Mucosa of descending colon (tissue), 3 donors: ENCODE measurements at regions not wholly inside any gene's neighbourhood (a gene's known extent, or its start where the extent isn't known, plus 50 kb on each side); places are given as distances from the start of the nearest gene placed in this dataset.

ENCODE experiments used
- ATAC-seq: fragments of 200-7000 bp; cut with Tn5 transposase; one replicate; pipeline ENCODE4 v1.9.1; 2020; ENCODE audit warnings: mild to moderate bottlenecking, moderate library complexity
- DNase-seq, 3 donors: peaks; one replicate each; pipeline ENCODE4 v3.0.0-alpha.2; 2020
- H3K36me3 ChIP-seq: fragments of 200-600 bp; one replicate; pipeline ENCODE4 v1.8.0; 2021; ENCODE audit warnings: low read depth, mild to moderate bottlenecking
- H3K4me1 ChIP-seq: fragments of 200-600 bp; one replicate; pipeline ENCODE4 v1.8.0; 2021; ENCODE audit warnings: low read depth, mild to moderate bottlenecking
- H3K4me3 ChIP-seq: fragments of 200-600 bp; one replicate; pipeline ENCODE4 v1.8.0; 2021; ENCODE audit warnings: mild to moderate bottlenecking
- H3K9me3 ChIP-seq: fragments of 200-600 bp; one replicate; pipeline ENCODE4 v1.8.0; 2021; ENCODE audit warnings: mild to moderate bottlenecking
- CTCF ChIP-seq: fragments of 200-600 bp; IDR thresholded peaks from one replicate; pipeline ENCODE4 v1.8.0; 2022; ENCODE audit warnings: antibody characterized with exemption, mild to moderate bottlenecking
- intact Hi-C, 2 donors: fragments of 100-400 bp; cut with DNase I in 1 of 2; cut with micrococcal nuclease in 1 of 2; formaldehyde crosslinking; loops; one replicate each; pipeline versions ENCODE4 v1.11.0 to v1.11.1; 2022; cut with DNase I, micrococcal nuclease
- donor health status: DM: no; HTN: no; CAD: no; lungs with moderate emphysema.
- donor health status: DM: no; HTN: no; CAD: no.
- donor health status: DM: no; HTN: yes; CAD: no.

DNA sequence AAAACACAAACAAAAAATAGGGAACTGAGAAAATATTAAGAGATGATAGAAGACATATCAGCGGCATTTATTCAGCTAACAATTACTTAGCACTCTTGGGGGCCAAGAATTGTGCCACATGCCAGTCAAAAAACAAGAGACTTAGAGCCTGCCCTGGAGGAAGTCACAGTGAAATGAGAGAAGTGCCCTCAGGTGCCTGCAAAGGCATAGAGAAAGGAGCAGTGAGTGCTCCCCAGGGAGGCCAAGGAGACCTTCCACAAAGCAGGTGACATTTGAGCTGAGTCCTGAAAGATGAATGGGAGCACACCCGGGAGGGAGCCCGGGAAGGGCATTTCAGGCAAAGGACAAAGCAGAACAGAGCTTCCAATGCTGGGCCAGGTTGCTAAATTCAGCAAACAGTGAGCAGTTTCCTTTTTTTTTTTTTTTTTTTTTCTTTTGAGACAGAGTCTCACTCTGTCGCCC is 184.7 kb upstream of the JARID2 start:
- DNase-seq: no peak
- no peaks in the 10 kb centered on the region for H3K36me3 ChIP-seq
- H3K4me3 ChIP-seq: no peak overlapping the region
- TF ChIP-seq CTCF: no peak
- no peaks in the 10 kb centered on the region for H3K9me3 ChIP-seq
- no peak for ATAC-seq
- intact Hi-C loops: no loop called here
- no peaks in the 10 kb centered on the region for H3K4me1 ChIP-seq

- intact Hi-C loops: no loop called here
- no peak for TF ChIP-seq CTCF
- Histone ChIP-seq H3K36me3 (no peaks in the 10 kb centered on the region), H3K4me1 (no peaks in the 10 kb centered on the region), H3K4me3 (no peak overlapping the region), H3K9me3 (no peaks in the 10 kb centered on the region)
- DNase-seq (no peak), ATAC-seq (no peak)
These were observed 183.9 kb upstream of the JARID2 start for GRCh38 chr6:15061908-15062515.

DNA sequence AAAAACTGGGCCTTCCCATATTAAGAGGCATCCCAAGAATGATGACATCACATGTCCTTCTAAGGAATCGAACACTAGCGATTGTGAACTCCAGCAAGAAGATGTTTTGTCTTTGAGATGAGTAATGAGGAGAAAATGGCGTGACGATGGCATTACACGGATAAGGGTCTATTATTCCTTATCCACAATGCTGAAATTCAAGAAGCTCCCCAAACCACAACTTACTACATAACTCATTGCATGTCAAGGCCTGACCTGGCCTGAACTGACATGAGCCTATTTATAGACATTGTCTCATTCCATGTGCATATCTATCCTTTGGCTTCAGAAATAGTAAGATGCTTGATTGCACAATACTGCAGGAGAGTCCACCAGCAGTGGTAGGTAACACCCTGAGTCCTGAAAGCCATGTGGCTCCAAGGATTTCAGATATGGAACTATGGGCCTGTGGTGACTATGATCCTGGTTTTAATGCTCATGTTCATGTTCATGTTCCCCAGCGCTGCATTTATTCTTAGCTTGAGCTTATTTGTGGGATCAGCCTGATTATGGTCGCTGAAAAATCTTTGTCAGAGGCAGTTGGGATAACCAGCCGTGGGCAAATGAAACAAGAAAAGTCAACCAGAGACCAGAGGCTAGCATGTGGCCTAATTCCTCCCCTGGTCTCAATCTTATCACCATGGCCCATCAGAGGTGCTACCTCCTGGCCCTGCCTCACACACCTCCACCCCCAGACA is 183.2 kb upstream of the JARID2 start:
- TF ChIP-seq CTCF: no peak
- Histone ChIP-seq H3K9me3 (no peaks in the 10 kb centered on the region), H3K36me3 (no peaks in the 10 kb centered on the region), H3K4me3 (no peak overlapping the region), H3K4me1 (no peaks in the 10 kb centered on the region)
- intact Hi-C loops: no loop called here
- DNase-seq (no peak), ATAC-seq (no peak)

DNA sequence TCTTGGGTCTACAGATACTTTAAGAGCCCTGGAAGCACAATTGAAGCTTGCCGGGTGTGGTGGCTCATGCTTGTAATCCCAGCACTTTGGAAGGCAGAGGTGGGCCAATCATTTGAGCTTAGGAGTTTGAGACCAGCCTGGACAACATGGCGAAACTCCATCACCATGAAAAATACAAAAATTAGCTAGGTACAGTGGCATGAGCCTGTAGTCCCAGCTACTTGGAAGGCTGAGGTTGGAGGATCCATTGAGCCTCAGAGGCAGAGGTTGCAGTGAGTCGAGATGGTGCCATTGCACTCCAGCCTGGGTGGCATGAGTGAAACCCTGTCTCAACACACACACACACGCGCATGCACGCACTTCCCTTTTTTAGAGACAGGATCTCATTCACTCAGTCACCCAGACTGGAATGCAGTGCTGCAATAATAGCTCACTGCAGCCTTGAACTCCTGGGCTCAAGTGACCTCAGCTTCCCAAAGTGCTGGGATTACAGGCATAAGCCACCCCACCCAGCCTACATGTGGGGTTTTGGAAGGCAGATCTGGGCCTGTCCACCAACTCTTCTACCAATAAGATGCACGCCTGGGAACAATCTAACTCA is 182.5 kb upstream of the JARID2 start:
- H3K9me3 ChIP-seq: no peaks in the 10 kb centered on the region
- no peaks in the 10 kb centered on the region for H3K4me1 ChIP-seq
- no peak for TF ChIP-seq CTCF
- ATAC-seq (peak; percentile 51), DNase-seq (peak in 2 of 3 donors; percentile 28 to 32)
- H3K4me3 ChIP-seq: no peak overlapping the region
- no peaks in the 10 kb centered on the region for H3K36me3 ChIP-seq
- intact Hi-C loops: no loop called here

DNA sequence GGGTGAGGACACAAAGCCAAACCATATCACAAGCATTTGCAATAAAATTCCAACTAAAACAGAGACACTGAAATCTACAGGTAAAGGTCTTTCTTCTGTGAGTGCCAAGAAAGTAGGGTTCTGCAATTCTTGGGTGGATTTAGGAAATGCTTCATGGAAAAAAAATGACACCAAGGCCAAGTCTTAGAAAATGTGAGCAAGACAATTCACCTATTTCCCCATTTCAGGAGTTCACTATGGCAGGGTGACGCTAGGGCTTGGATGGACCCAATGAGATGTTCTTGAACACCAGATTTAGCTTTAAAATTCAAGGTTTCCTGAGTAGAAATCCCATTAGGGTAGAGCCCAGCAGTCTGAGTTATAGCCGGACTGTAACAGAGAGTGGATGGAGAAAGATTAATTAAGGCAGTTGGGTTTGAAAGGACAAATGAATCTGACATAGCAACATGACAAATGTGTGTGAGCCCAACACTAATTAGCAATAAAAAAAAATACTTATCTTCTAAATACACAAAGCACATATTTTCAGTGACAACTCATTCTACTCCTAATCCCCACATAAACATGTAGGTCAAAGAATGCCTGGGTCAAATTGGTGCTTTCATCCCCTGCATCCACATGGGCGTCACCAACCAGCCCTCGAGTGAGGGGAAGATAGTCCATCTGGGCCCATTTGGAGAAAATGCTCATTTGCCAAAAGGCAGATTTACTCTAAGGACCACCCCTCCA is 180.4 kb upstream of the JARID2 start:
- no peak for ATAC-seq

More for the DNA sequence above, 180.4 kb upstream of the JARID2 start:
- H3K4me3 ChIP-seq: no peak overlapping the region
- H3K9me3 ChIP-seq: no peaks in the 10 kb centered on the region
- no peak for TF ChIP-seq CTCF
- no peaks in the 10 kb centered on the region for H3K36me3 ChIP-seq
- no peaks in the 10 kb centered on the region for H3K4me1 ChIP-seq
- DNase-seq: peak in 1 of 3 donors; percentile 6
- intact Hi-C loops: no loop called here
